GM11168 (cell line): ENCODE measurements at regions not wholly inside any gene's neighbourhood (a gene's known extent, or its start where the extent isn't known, plus 50 kb on each side); places are given as distances from the start of the nearest gene placed in this dataset.
"Not testable (repeated sequence)": the region's sequence is repeated elsewhere in the genome, so short reads cannot be mapped to it uniquely, and the experiment has no call there.

Source experiments
- in situ Hi-C: fragments of 300-500 bp; cut with MboI; formaldehyde crosslinking; loops from one replicate; pipeline ENCODE4 v1.12.0; 2022; ENCODE audit warnings: low sequenced_read_pairs; ENCODE audit not compliant: unreplicated experiment

- in situ Hi-C loops = no loop called here
These were observed 147.0 kb upstream of the ZNF366 start for GRCh38 chr5:72654231-72654630.

- in situ Hi-C loops = no loop called here
These were observed 146.4 kb upstream of the ZNF366 start for GRCh38 chr5:72653586-72653985.

DNA sequence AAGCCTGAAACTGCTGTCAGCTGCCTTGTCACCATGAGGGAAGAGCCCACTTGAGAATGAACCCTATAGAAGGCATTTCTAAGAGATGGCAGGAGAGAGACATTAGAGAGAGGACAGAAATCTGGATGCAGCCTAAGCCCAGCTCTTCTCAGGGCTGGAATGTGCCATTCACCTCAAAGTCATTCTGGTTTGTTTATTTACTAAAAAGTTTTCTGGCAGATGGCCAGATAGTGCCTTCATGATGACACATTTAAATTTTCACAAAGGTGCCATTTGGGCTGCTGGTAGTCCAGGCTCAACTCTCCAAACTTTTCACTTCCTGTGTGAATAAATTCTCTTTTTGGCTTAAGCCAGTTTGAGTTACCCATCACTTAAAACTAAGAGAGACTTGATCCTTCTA, 144.6 kb upstream of the ZNF366 start:
- in situ Hi-C loops = no loop called here

- in situ Hi-C loops = no loop called here
These were observed 143.9 kb upstream of the ZNF366 start for GRCh38 chr5:72651109-72651508.

- in situ Hi-C loops = no loop called here
These were observed 142.2 kb upstream of the ZNF366 start for GRCh38 chr5:72649449-72649848.

- in situ Hi-C loops = no loop called here
These were observed 141.3 kb upstream of the ZNF366 start for GRCh38 chr5:72648480-72648879.

DNA sequence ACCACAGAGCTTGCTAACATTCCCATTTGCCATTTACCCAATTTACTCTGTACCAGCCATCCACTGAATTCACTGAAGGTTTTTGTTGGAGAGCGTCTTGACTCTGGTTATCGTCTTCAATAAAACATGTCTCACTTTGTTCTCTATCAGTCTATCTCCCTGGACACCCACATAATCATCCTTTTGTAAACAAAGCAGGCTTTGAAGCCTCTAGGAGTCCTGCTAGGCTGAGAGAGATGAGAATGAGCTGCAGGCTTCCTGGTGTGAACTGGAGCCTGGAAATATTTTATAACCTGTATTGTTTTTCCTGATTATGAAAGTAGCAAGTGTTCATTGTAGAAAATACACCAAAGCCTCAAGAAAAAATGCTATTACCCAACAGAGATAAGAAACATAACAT, 140.6 kb upstream of the ZNF366 start:
- in situ Hi-C loops = no loop called here

DNA sequence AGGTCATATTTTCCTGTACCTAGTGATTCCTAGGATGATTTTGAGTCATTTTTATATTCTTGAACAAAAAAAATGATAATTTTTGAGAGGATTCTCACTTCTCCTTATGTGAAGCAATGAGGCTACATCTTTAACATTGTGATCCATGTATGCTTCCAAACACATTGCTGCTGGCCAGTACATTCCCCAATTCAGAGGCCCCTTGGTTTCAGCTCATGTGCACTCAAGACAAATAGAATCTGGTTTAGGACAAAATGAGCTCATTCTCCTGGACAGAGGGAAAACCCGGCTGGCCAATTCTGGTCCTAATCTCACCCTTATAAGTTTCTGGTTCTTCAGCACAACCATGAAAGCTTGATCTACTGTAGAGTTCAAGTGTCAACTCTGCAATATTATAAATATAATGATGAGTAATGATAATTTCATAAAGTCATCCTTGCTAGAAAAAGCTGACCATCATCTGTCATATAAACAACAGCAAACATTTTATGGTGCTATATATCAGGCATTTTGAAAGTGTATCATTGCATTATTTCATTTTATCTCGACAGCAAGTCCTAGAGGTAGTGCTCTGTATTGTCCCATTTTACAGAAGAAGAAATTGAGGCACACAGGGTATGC, 139.1 kb upstream of the ZNF366 start:
- in situ Hi-C loops = no loop called here

- in situ Hi-C loops = no loop called here
These were observed 138.0 kb upstream of the ZNF366 start for GRCh38 chr5:72645064-72645846.

DNA sequence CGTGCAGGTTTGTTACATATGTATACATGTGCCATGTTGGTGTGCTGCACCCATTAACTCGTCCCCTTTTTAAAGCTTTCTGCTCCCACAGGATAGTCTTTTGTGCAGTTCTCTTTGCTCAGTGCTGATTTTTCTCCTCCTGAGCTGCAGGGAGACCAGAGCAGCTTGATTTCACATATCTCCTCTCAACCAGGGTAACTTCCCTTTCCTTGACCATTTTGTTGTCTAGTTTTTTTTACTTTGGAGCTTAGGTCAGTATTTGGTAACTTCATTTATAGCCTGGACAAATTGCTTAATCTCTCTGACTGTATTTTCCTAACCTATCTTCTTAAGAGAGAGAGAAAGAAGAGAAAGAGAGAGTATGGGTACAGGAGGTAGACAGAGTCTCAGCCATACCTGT, 137.1 kb upstream of the ZNF366 start:
- in situ Hi-C loops = no loop called here

DNA sequence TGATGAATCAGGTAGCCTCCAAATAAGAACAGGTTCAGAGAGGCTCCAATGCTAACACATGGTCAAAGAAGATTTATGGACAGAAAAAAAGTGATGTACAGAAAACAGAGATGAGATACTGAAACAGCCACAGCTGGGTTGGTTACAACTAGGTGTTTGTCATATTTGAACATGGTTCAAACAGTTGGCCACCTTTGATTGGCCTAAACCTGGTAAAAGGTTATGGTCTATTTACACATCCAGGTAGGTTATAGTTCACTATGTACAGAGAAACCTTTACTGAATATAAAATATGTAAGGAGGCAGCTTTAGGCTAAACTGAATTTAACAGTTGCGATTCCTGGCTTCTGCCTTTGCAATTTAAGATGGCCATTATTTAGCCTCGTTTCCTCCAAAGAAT, 134.0 kb upstream of the ZNF366 start:
- in situ Hi-C loops = no loop called here

GRCh38 chr5:72637058-72637457, 129.8 kb upstream of the ZNF366 start:
- in situ Hi-C loops = no loop called here

DNA sequence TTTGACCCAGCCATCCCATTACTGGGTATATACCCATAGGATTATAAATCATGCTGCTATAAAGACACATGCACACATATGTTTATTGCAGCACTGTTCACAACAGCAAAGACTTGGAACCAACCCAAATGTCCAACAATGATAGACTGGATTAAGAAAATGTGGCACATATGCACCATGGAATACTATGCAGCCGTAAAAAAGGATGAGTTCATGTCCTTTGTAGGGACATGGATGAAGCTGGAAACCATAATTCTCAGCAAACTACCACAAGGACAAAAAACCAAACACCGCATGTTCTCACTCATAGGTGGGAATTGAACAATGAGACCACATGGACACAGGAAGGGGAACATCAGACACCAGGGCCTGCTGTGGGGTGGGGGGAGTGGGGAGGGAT, 129.4 kb upstream of the ZNF366 start:
- in situ Hi-C loops = not testable (repeated sequence)

GRCh38 chr5:72634444-72634843, 127.2 kb upstream of the ZNF366 start:
- in situ Hi-C loops = no loop called here

DNA sequence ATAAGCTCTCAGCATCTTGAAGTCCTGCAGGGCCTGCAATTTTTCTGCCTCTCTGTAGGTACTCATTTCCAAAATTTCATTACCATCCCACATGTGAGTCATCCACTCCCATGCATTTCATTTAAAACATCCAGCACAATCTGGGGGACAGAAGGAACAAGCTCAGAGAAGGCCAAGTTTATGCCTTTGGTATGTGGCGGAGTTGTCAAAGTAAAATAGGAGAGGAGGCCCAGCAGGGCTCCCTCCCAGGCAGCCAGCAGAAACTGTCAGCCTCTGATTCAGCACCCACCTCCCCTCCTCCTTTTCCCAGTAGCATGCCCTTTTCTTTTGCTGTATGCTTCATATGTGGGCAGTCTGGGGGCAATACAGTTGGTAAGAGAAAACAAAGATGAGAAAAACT, 126.4 kb upstream of the ZNF366 start:
- in situ Hi-C loops = no loop called here

- in situ Hi-C loops = no loop called here
These were observed 125.8 kb upstream of the ZNF366 start for GRCh38 chr5:72633041-72633445.

DNA sequence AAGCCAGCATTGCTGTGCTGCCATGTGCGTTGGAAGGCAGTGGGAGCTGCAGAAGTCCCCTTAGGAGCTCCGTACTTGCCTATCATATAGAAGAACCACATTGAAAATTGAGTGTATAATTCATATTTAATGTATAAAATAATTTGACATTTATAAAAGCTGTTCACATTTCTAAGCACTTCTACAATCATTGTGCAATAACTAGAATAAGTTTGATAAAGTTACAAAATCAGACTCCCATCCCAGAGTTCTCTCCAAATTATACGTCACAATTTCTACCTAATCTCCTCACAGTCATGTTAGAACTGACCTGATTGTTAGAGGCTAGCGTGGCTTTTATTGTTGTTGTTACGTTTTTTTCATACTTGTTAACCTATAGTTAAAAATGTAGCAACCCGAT, 123.5 kb upstream of the ZNF366 start:
- in situ Hi-C loops = no loop called here

DNA sequence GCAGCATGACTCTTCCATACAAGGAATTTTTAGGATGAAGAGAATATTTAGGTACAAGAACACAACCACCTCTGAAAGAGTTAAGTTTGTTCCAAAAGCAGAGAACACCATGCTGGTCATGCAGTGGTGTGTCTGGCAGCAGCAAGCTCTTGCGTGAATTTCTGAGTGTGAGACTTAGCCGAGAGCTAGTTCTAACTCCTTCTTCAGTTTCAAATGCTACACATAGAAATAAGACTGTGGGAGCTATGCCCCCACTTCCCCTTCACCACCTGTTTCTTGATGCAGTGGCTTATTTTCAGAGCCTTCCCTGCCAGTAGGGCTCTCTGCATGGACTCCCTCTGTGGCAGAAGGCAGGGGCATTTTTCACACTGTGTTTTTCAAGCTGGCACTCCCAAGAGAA, 122.9 kb upstream of the ZNF366 start:
- in situ Hi-C loops = no loop called here

- in situ Hi-C loops = no loop called here
These were observed 121.7 kb upstream of the ZNF366 start for GRCh38 chr5:72628771-72629371.

GRCh38 chr5:72625332-72625731, 118.1 kb upstream of the ZNF366 start:
- in situ Hi-C loops = no loop called here

DNA sequence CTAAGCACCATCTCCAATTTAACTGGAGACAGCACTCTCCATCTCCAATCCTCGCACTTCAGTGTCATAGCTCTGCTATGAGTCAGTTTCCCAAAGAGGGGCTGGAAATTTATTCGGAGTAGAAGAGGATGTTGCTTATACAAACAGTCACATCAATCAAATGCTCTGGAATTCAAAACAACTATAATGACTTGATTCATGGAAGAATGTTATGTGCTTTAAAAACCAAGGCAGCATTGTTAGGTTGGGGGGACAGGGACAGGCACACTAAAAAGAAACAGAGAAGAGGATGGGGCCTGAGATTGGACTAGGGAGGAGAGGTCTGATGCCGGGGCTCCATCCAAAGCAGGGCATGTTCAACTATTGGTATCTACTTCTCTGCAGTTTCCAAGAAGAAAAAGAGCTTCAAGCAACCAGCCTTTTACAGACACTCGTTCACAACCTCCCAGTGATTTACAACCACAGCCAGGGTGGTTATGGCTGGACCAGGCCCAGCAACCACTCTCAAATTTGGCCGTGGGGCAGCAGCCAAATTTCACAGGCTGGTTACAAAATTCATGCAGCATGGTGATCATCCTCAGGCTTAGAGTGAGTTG, 117.5 kb upstream of the ZNF366 start:
- in situ Hi-C loops = no loop called here
